ENCODE measurements at regions not wholly inside any gene's neighbourhood (a gene's known extent, or its start where the extent isn't known, plus 50 kb on each side); places are given as distances from the start of the nearest gene placed in this dataset.

DNA sequence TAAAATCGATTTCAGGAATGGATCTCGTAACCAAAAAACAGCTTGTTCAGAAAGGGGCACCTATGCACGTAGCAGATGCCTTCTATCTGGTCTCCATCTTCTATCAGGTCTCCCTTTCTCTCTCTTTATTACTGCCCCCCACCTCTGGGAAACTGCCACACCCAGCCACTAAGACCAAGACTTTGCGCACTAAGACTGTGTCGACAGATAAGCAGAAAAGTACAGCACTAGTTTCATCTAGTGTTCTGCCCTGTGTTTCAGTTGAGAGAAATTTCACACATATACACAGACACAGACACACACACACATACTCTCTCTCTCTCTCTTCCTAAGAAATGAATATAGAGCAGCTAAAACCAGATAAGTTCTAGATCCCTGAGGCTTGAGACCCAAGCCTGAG lies 210.1 kb upstream of the MAP3K1 start:
- TF ChIP-seq, protein P1, sequence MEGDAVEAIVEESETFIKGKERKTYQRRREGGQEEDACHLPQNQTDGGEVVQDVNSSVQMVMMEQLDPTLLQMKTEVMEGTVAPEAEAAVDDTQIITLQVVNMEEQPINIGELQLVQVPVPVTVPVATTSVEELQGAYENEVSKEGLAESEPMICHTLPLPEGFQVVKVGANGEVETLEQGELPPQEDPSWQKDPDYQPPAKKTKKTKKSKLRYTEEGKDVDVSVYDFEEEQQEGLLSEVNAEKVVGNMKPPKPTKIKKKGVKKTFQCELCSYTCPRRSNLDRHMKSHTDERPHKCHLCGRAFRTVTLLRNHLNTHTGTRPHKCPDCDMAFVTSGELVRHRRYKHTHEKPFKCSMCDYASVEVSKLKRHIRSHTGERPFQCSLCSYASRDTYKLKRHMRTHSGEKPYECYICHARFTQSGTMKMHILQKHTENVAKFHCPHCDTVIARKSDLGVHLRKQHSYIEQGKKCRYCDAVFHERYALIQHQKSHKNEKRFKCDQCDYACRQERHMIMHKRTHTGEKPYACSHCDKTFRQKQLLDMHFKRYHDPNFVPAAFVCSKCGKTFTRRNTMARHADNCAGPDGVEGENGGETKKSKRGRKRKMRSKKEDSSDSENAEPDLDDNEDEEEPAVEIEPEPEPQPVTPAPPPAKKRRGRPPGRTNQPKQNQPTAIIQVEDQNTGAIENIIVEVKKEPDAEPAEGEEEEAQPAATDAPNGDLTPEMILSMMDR (IDR thresholded peaks at IDR 0.05): no peak
- TF ChIP-seq POLR2A (IDR thresholded peaks at IDR 0.05) (no peak), EP300 (IDR thresholded peaks at IDR 0.05) (no peak), POLR2AphosphoS5 (IDR thresholded peaks at IDR 0.05) (no peak)

All from stomach (tissue), 4 donors.